ENCODE measurements at regions not wholly inside any gene's neighbourhood (a gene's known extent, or its start where the extent isn't known, plus 50 kb on each side); places are given as distances from the start of the nearest gene placed in this dataset.

DNA sequence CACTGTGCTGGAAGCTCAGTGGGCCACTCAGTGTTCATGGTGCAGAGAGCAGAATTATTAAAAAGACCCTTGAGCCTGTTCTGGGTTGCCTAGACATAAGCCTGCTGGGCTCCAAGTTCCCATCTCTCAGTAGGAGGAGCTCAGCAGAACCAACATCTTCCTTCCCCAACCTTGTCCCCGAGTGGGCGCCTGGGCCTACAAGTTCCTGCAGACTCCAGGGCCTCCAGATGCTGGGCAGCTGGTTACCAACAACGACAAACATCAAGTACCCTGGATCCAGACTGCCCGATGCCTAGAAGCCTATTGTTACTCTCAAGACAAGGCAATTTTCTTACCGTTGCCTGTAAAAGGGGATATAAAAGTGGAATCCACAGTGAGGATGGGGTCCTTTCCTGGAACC lies 214.2 kb downstream of the HAUS1 start:
- TF ChIP-seq, protein P1, sequence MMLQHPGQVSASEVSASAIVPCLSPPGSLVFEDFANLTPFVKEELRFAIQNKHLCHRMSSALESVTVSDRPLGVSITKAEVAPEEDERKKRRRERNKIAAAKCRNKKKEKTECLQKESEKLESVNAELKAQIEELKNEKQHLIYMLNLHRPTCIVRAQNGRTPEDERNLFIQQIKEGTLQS (IDR thresholded peaks at IDR 0.05): no peak
- TF ChIP-seq ELF1 (IDR thresholded peaks at IDR 0.05; ENCODE audit: borderline replicate concordance, low read depth): no peak
- no peak for TF ChIP-seq EGR1 (IDR thresholded peaks at IDR 0.05; ENCODE audit: low read depth)
- H3K9me2 ChIP-seq (ENCODE audit: insufficient read depth): no peaks in the 10 kb centered on the region
- H3K4me2 ChIP-seq (ENCODE audit: low read length): no peak overlapping the region
- no peak overlapping the region for H3K27ac ChIP-seq (ENCODE audit: low read depth, low read length)
- H3K9ac ChIP-seq (ENCODE audit: low read length): no peak overlapping the region
- ATAC-seq (no peak), DNase-seq (ENCODE audit: low read depth, low spot score) (no peak)
- peaks cover 24 to 27% of the 10 kb centered on the region in 2 experiments for H3K4me1 ChIP-seq (ENCODE audit: control insufficient read depth in 1 of 2, insufficient read depth in 2 of 2, low read length in 2 of 2)
- POLR2A ChIA-PET: no interaction called here
- no peaks in the 10 kb centered on the region for H3K9me3 ChIP-seq (ENCODE audit: control insufficient read depth in 1 of 2, insufficient read depth in 1 of 2, low read depth in 1 of 2, low read length in 2 of 2)
- CTCF ChIA-PET: no interaction called here
- no peak overlapping the region for H3K4me3 ChIP-seq (replicated peaks in 1 of 2; ENCODE audit: low read depth in 1 of 2, low read length in 2 of 2)
- H3K27me3 ChIP-seq (ENCODE audit: insufficient read depth, low read length): no peaks in the 10 kb centered on the region
- H3K36me3 ChIP-seq (ENCODE audit: control insufficient read depth in 1 of 2, insufficient read depth in 2 of 2, low read length in 2 of 2): no peaks in the 10 kb centered on the region
- no TSS peak for BruUV-seq (replicated peaks)
- RAD21 ChIA-PET (ENCODE audit: low non-redundant PET in 1 of 2, low total read pairs in 2 of 2, uncharacterized antibody in 2 of 2, unreplicated experiment in 2 of 2): no interaction called here
- intact Hi-C loops (cut with micrococcal nuclease): no loop called here
- no peaks in the 10 kb centered on the region for H4K20me1 ChIP-seq (ENCODE audit: insufficient read depth)
- no peak overlapping the region for H2AFZ ChIP-seq (ENCODE audit: low read depth, low read length, poor library complexity, severe bottlenecking)
- H3K79me2 ChIP-seq (ENCODE audit: insufficient read depth, low read length): no peaks in the 10 kb centered on the region

GRCh38 chr18:46319783-46320182 lies 215.6 kb downstream of the HAUS1 start:
- no peaks in the 10 kb centered on the region for H3K36me3 ChIP-seq (ENCODE audit: control insufficient read depth in 1 of 2, insufficient read depth in 2 of 2, low read length in 2 of 2)
- H3K9ac ChIP-seq (ENCODE audit: low read length): no peak overlapping the region
- BruUV-seq (replicated peaks): no TSS peak
- no peak for ATAC-seq
- TF ChIP-seq, protein P2, sequence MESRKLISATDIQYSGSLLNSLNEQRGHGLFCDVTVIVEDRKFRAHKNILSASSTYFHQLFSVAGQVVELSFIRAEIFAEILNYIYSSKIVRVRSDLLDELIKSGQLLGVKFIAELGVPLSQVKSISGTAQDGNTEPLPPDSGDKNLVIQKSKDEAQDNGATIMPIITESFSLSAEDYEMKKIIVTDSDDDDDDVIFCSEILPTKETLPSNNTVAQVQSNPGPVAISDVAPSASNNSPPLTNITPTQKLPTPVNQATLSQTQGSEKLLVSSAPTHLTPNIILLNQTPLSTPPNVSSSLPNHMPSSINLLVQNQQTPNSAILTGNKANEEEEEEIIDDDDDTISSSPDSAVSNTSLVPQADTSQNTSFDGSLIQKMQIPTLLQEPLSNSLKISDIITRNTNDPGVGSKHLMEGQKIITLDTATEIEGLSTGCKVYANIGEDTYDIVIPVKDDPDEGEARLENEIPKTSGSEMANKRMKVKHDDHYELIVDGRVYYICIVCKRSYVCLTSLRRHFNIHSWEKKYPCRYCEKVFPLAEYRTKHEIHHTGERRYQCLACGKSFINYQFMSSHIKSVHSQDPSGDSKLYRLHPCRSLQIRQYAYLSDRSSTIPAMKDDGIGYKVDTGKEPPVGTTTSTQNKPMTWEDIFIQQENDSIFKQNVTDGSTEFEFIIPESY (IDR thresholded peaks at IDR 0.05; ENCODE audit: extremely low read depth, insufficient replicate concordance, low read length): no peak
- no peak for TF ChIP-seq EZH2 (IDR thresholded peaks at IDR 0.05)
- no peak for TF ChIP-seq JUND (IDR thresholded peaks at IDR 0.05)
- no peak for TF ChIP-seq FOSL1 (IDR thresholded peaks at IDR 0.05; ENCODE audit: low read depth)
- no peak for TF ChIP-seq EZH2phosphoT487 (IDR thresholded peaks at IDR 0.05; ENCODE audit: borderline replicate concordance)
- no peak for TF ChIP-seq POLR2AphosphoS5 (IDR thresholded peaks at IDR 0.05; ENCODE audit: low read depth, low read length)
- H3K27ac ChIP-seq (ENCODE audit: low read depth, low read length): no peak overlapping the region
- CTCF ChIA-PET: no interaction called here
- POLR2A ChIA-PET: no interaction called here
- DNase-seq (ENCODE audit: low read depth, low spot score): no peak
- H3K27me3 ChIP-seq (ENCODE audit: insufficient read depth, low read length): no peaks in the 10 kb centered on the region
- no peaks in the 10 kb centered on the region for H4K20me1 ChIP-seq (ENCODE audit: insufficient read depth)
- RAD21 ChIA-PET (ENCODE audit: low non-redundant PET in 1 of 2, low total read pairs in 2 of 2, uncharacterized antibody in 2 of 2, unreplicated experiment in 2 of 2): no interaction called here
- H3K4me2 ChIP-seq (ENCODE audit: low read length): no peak overlapping the region
- H3K4me3 ChIP-seq (replicated peaks in 1 of 2; ENCODE audit: low read depth in 1 of 2, low read length in 2 of 2): no peak overlapping the region
- H3K9me2 ChIP-seq (ENCODE audit: insufficient read depth): no peaks in the 10 kb centered on the region
- peaks cover 24 to 36% of the 10 kb centered on the region in 2 experiments for H3K4me1 ChIP-seq (ENCODE audit: control insufficient read depth in 1 of 2, insufficient read depth in 2 of 2, low read length in 2 of 2)
- H2AFZ ChIP-seq (ENCODE audit: low read depth, low read length, poor library complexity, severe bottlenecking): no peak overlapping the region
- intact Hi-C loops (cut with micrococcal nuclease): no loop called here
- H3K79me2 ChIP-seq (ENCODE audit: insufficient read depth, low read length): no peaks in the 10 kb centered on the region
- no peaks in the 10 kb centered on the region for H3K9me3 ChIP-seq (ENCODE audit: control insufficient read depth in 1 of 2, insufficient read depth in 1 of 2, low read depth in 1 of 2, low read length in 2 of 2)

All from HCT116 (cell line).